Large intestine (tissue), 3 donors: ENCODE measurements at regions not wholly inside any gene's neighbourhood (a gene's known extent, or its start where the extent isn't known, plus 50 kb on each side); places are given as distances from the start of the nearest gene placed in this dataset.

Experiments
- DNase-seq, 2 donors: peaks; one replicate each; pipeline versions ENCODE4 v3.0.0 to v3.0.0-alpha.2; 2013
- H3K27ac ChIP-seq: one replicate; pipeline ENCODE4 v1.5.1; 2013; ENCODE audit warnings: low read length
- H3K27me3 ChIP-seq: 2 replicates; pipeline ENCODE4 v1.6.1; 2013; ENCODE audit warnings: low read length; ENCODE audit not compliant: control insufficient read depth, insufficient read depth
- H3K36me3 ChIP-seq: 2 replicates; pipeline ENCODE4 v1.6.1; 2013; ENCODE audit warnings: low read length; ENCODE audit not compliant: control insufficient read depth, insufficient read depth
- H3K4me1 ChIP-seq: one replicate; pipeline ENCODE4 v1.6.1; 2013; ENCODE audit warnings: low read length; ENCODE audit not compliant: control insufficient read depth, insufficient read depth
- H3K4me3 ChIP-seq: one replicate; pipeline ENCODE4 v1.5.1; 2013; ENCODE audit warnings: low read length
- H3K9me3 ChIP-seq: one replicate; pipeline ENCODE4 v1.6.1; 2013; ENCODE audit warnings: mild to moderate bottlenecking, low read depth, low read length, moderate library complexity; ENCODE audit not compliant: control insufficient read depth
- whole genome bisulfite sequencing: methylation state at CpG from one replicate; pipeline ENCODE4 v1.1.5; 2013; ENCODE audit warnings: low lambda C conversion rate; ENCODE audit not compliant: insufficient coverage; 5-methylcytosine and 5-hydroxymethylcytosine counted together

GRCh38 chr6:113142671-113143174 lies 714.4 kb upstream of the MARCKS start:
- Histone ChIP-seq H3K36me3 (no peaks in the 10 kb centered on the region), H3K9me3 (no peaks in the 10 kb centered on the region), H3K27me3 (no peaks in the 10 kb centered on the region), H3K4me3 (no peak overlapping the region), H3K4me1 (no peaks in the 10 kb centered on the region), H3K27ac (no peak overlapping the region)
- WGBS: 90% methylated on average over 2 of the region's 5 CpGs
- DNase-seq: no peak

GRCh38 chr6:113143206-113143605 lies 713.9 kb upstream of the MARCKS start:
- Histone ChIP-seq H3K27ac (no peak overlapping the region), H3K4me1 (no peaks in the 10 kb centered on the region), H3K36me3 (no peaks in the 10 kb centered on the region), H3K9me3 (no peaks in the 10 kb centered on the region), H3K4me3 (no peak overlapping the region), H3K27me3 (no peaks in the 10 kb centered on the region)
- no CpG with 5 or more reads among the region's 3 CpGs for WGBS
- DNase-seq: no peak

- Histone ChIP-seq H3K27ac (no peak overlapping the region), H3K9me3 (no peaks in the 10 kb centered on the region), H3K36me3 (no peaks in the 10 kb centered on the region), H3K4me1 (no peaks in the 10 kb centered on the region), H3K4me3 (no peak overlapping the region), H3K27me3 (no peaks in the 10 kb centered on the region)
- no peak for DNase-seq
- WGBS: 80% methylated on average over 1 of the region's 3 CpGs
Measured at GRCh38 chr6:113144117-113144516, 713.0 kb upstream of the MARCKS start.

- WGBS: no CpG with 5 or more reads among the region's 1 CpG
- DNase-seq: no peak
- Histone ChIP-seq H3K4me3 (no peak overlapping the region), H3K27ac (no peak overlapping the region), H3K9me3 (no peaks in the 10 kb centered on the region), H3K4me1 (no peaks in the 10 kb centered on the region), H3K36me3 (no peaks in the 10 kb centered on the region), H3K27me3 (no peaks in the 10 kb centered on the region)
Measured at GRCh38 chr6:113146878-113147277, 710.3 kb upstream of the MARCKS start.

GRCh38 chr6:113147544-113147943 lies 709.6 kb upstream of the MARCKS start:
- H3K27me3 ChIP-seq: no peaks in the 10 kb centered on the region
- no peak for DNase-seq
- no peak overlapping the region for H3K4me3 ChIP-seq
- H3K4me1 ChIP-seq: no peaks in the 10 kb centered on the region
- H3K9me3 ChIP-seq: no peaks in the 10 kb centered on the region
- H3K27ac ChIP-seq: no peak overlapping the region
- WGBS: 100% methylated on average over 1 of the region's 2 CpGs
- no peaks in the 10 kb centered on the region for H3K36me3 ChIP-seq

- no peak for DNase-seq
- Histone ChIP-seq H3K27me3 (no peaks in the 10 kb centered on the region), H3K27ac (no peak overlapping the region), H3K4me3 (no peak overlapping the region), H3K9me3 (no peaks in the 10 kb centered on the region), H3K4me1 (no peaks in the 10 kb centered on the region), H3K36me3 (no peaks in the 10 kb centered on the region)
Measured at GRCh38 chr6:113148566-113148965, 708.6 kb upstream of the MARCKS start.

- Histone ChIP-seq H3K4me1 (no peaks in the 10 kb centered on the region), H3K4me3 (no peak overlapping the region), H3K36me3 (no peaks in the 10 kb centered on the region), H3K9me3 (no peaks in the 10 kb centered on the region), H3K27ac (no peak overlapping the region), H3K27me3 (no peaks in the 10 kb centered on the region)
- DNase-seq: no peak
- WGBS: 100% methylated on average over 1 of the region's 1 CpG
Measured at GRCh38 chr6:113149511-113149910, 707.6 kb upstream of the MARCKS start.

GRCh38 chr6:113160306-113161017 lies 696.7 kb upstream of the MARCKS start:
- H3K4me1 ChIP-seq: no peaks in the 10 kb centered on the region
- no peaks in the 10 kb centered on the region for H3K9me3 ChIP-seq
- H3K36me3 ChIP-seq: no peaks in the 10 kb centered on the region
- WGBS: 94% methylated on average over 3 of the region's 5 CpGs
- no peak overlapping the region for H3K4me3 ChIP-seq
- H3K27me3 ChIP-seq: no peaks in the 10 kb centered on the region
- no peak for DNase-seq
- H3K27ac ChIP-seq: no peak overlapping the region

- Histone ChIP-seq H3K9me3 (no peaks in the 10 kb centered on the region), H3K27ac (no peak overlapping the region), H3K36me3 (no peaks in the 10 kb centered on the region), H3K4me1 (no peaks in the 10 kb centered on the region), H3K4me3 (no peak overlapping the region), H3K27me3 (no peaks in the 10 kb centered on the region)
- WGBS: 100% methylated on average over 1 of the region's 1 CpG
- DNase-seq: no peak
Measured at GRCh38 chr6:113161018-113161315, 696.2 kb upstream of the MARCKS start.

- H3K27me3 ChIP-seq: no peaks in the 10 kb centered on the region
- DNase-seq: no peak
- WGBS: no CpG with 5 or more reads among the region's 1 CpG
- no peaks in the 10 kb centered on the region for H3K4me1 ChIP-seq
- H3K36me3 ChIP-seq: no peaks in the 10 kb centered on the region
- H3K4me3 ChIP-seq: no peak overlapping the region
- no peak overlapping the region for H3K27ac ChIP-seq
- H3K9me3 ChIP-seq: no peaks in the 10 kb centered on the region
Measured at GRCh38 chr6:113162739-113163138, 694.4 kb upstream of the MARCKS start.

- H3K4me3 ChIP-seq: no peak overlapping the region
- H3K27me3 ChIP-seq: no peaks in the 10 kb centered on the region
- no peaks in the 10 kb centered on the region for H3K36me3 ChIP-seq
- H3K27ac ChIP-seq: no peak overlapping the region
- H3K9me3 ChIP-seq: no peaks in the 10 kb centered on the region
- no peak for DNase-seq
- WGBS: no CpG with 5 or more reads among the region's 1 CpG
- H3K4me1 ChIP-seq: no peaks in the 10 kb centered on the region
Measured at GRCh38 chr6:113168057-113168456, 689.1 kb upstream of the MARCKS start.
